ENCODE measurements at regions not wholly inside any gene's neighbourhood (a gene's known extent, or its start where the extent isn't known, plus 50 kb on each side); places are given as distances from the start of the nearest gene placed in this dataset.
"Not testable (repeated sequence)": the region's sequence is repeated elsewhere in the genome, so short reads cannot be mapped to it uniquely, and the experiment has no call there.

GRCh38 chr2:33764551-33764950 lies 165.5 kb upstream of the FAM98A start:
- DNase-seq (ENCODE audit: low read depth in 2 of 3, low spot score in 1 of 3), result no peak

- DNase-seq (ENCODE audit: low read depth in 2 of 3, low spot score in 1 of 3), result no peak
Observed at GRCh38 chr2:33763671-33764310, 164.7 kb upstream of the FAM98A start.

- no peak for DNase-seq (ENCODE audit: low read depth in 2 of 3, low spot score in 1 of 3)
Observed at GRCh38 chr2:33762636-33763035, 163.5 kb upstream of the FAM98A start.

- no peak for DNase-seq (ENCODE audit: low read depth in 2 of 3, low spot score in 1 of 3)
Observed at GRCh38 chr2:33746208-33746800, 147.2 kb upstream of the FAM98A start.

- DNase-seq (ENCODE audit: low read depth in 2 of 3, low spot score in 1 of 3), result no peak
Observed at GRCh38 chr2:33735096-33735495, 136.0 kb upstream of the FAM98A start.

- no peak for DNase-seq (ENCODE audit: low read depth in 2 of 3, low spot score in 1 of 3)
Observed at GRCh38 chr2:33730804-33731203, 131.7 kb upstream of the FAM98A start.

GRCh38 chr2:33730193-33730592 lies 131.1 kb upstream of the FAM98A start:
- no peak for DNase-seq (ENCODE audit: low read depth in 2 of 3, low spot score in 1 of 3)

GRCh38 chr2:33729353-33729752 lies 130.3 kb upstream of the FAM98A start:
- no peak for DNase-seq (ENCODE audit: low read depth in 2 of 3, low spot score in 1 of 3)

GRCh38 chr2:33728106-33728505 lies 129.0 kb upstream of the FAM98A start:
- no peak for DNase-seq (ENCODE audit: low read depth in 2 of 3, low spot score in 1 of 3)

- DNase-seq (ENCODE audit: low read depth in 2 of 3, low spot score in 1 of 3), result no peak
Observed at GRCh38 chr2:33727361-33728032, 128.4 kb upstream of the FAM98A start.

- DNase-seq (ENCODE audit: low read depth in 2 of 3, low spot score in 1 of 3), result no peak
Observed at GRCh38 chr2:33726415-33726814, 127.3 kb upstream of the FAM98A start.

GRCh38 chr2:33723329-33723728 lies 124.2 kb upstream of the FAM98A start:
- no peak for DNase-seq (ENCODE audit: low read depth in 2 of 3, low spot score in 1 of 3)

GRCh38 chr2:33719067-33719466 lies 120.0 kb upstream of the FAM98A start:
- no peak for DNase-seq (ENCODE audit: low read depth in 2 of 3, low spot score in 1 of 3)

GRCh38 chr2:33712674-33713073 lies 113.6 kb upstream of the FAM98A start:
- no peak for DNase-seq (ENCODE audit: low read depth in 2 of 3, low spot score in 1 of 3)

GRCh38 chr2:33709951-33710350 lies 110.9 kb upstream of the FAM98A start:
- no peak for DNase-seq (ENCODE audit: low read depth in 2 of 3, low spot score in 1 of 3)

GRCh38 chr2:33707312-33707711 lies 108.2 kb upstream of the FAM98A start:
- no peak for DNase-seq (ENCODE audit: low read depth in 2 of 3, low spot score in 1 of 3)

- no peak for DNase-seq (ENCODE audit: low read depth in 2 of 3, low spot score in 1 of 3)
Observed at GRCh38 chr2:33706410-33706809, 107.3 kb upstream of the FAM98A start.

GRCh38 chr2:33704406-33704855 lies 105.3 kb upstream of the FAM98A start:
- no peak for DNase-seq (ENCODE audit: low read depth in 2 of 3, low spot score in 1 of 3)

GRCh38 chr2:33696234-33696633 lies 97.1 kb upstream of the FAM98A start:
- no peak for DNase-seq (ENCODE audit: low read depth in 2 of 3, low spot score in 1 of 3)

GRCh38 chr2:33694904-33695303 lies 95.8 kb upstream of the FAM98A start:
- DNase-seq (ENCODE audit: low read depth in 2 of 3, low spot score in 1 of 3), result no peak

GRCh38 chr2:33690686-33691085 lies 91.6 kb upstream of the FAM98A start:
- not testable (repeated sequence) for DNase-seq (ENCODE audit: low read depth in 2 of 3, low spot score in 1 of 3)

- no peak for DNase-seq (ENCODE audit: low read depth in 2 of 3, low spot score in 1 of 3)
Observed at GRCh38 chr2:33681364-33681757, 82.3 kb upstream of the FAM98A start.

Data from stimulated activated CD4-positive, alpha-beta T cell treated with anti-CD3 and anti-CD28 coated beads, Interleukin-12 subunit alpha, Interleukin-12 subunit beta, amount 100 ng/mL, for 48 hours (primary cell).